ENCODE measurements at regions not wholly inside any gene's neighbourhood (a gene's known extent, or its start where the extent isn't known, plus 50 kb on each side); places are given as distances from the start of the nearest gene placed in this dataset.
"Not testable (repeated sequence)": the region's sequence is repeated elsewhere in the genome, so short reads cannot be mapped to it uniquely, and the experiment has no call there.

- no peak overlapping the region for H3K4me3 ChIP-seq (ENCODE audit: low read depth, low read length)
- no peak for TF ChIP-seq CTCF (IDR thresholded peaks at IDR 0.05; ENCODE audit: insufficient read depth, low read length, missing control alignments)
- ChIA-PET POLR2A (no interaction called here), CTCF (interaction anchor here (1.0 kb wide), 1 partner anchor 807 kb away, joined by 3 read pairs; no protein-coding TSS in a partner anchor)
- DNase-seq (ENCODE audit: low read depth, low spot score): no peak
These were observed 562.4 kb upstream of the USP24 start for GRCh38 chr1:55777545-55777944.

DNA sequence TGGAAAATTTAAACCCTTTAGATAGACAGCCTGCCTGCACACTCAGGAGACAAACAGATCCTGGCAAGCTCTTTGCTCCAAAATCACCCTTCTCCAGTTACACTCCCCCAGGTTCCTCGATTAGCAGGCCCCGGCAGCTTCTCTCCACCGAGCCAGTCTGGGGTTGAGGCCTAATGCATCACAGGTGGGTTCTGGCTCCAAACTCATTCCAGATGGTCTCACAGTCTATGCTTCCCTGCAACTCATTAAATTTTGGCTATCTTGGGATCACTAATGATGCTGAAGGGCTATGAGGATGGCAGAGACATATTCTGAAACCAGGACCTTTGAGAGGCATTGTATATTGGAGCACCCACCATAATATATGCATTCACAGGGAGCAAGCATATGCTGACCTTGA, 559.8 kb upstream of the USP24 start:
- H3K4me3 ChIP-seq (ENCODE audit: low read depth, low read length): no peak overlapping the region
- no peak for TF ChIP-seq CTCF (IDR thresholded peaks at IDR 0.05; ENCODE audit: insufficient read depth, low read length, missing control alignments)
- POLR2A ChIA-PET: no interaction called here
- no peak for DNase-seq (ENCODE audit: low read depth, low spot score)
- CTCF ChIA-PET: interaction anchor here (1.0 to 1.7 kb wide), 2 partner anchors 10 to 51 kb away, joined by 3 to 5 read pairs; no protein-coding TSS in a partner anchor

- TF ChIP-seq CTCF (IDR thresholded peaks at IDR 0.05; ENCODE audit: insufficient read depth, low read length, missing control alignments): no peak
- no peak overlapping the region for H3K4me3 ChIP-seq (ENCODE audit: low read depth, low read length)
- ChIA-PET CTCF (interaction anchor here (1.0 to 1.7 kb wide), 2 partner anchors 10 to 51 kb away, joined by 3 to 5 read pairs; no protein-coding TSS in a partner anchor), POLR2A (no interaction called here)
- no peak for DNase-seq (ENCODE audit: low read depth, low spot score)
These were observed 559.3 kb upstream of the USP24 start for GRCh38 chr1:55774446-55774845.

- DNase-seq (ENCODE audit: low read depth, low spot score): no peak
- no peak for TF ChIP-seq CTCF (IDR thresholded peaks at IDR 0.05; ENCODE audit: insufficient read depth, low read length, missing control alignments)
- no peak overlapping the region for H3K4me3 ChIP-seq (ENCODE audit: low read depth, low read length)
- ChIA-PET CTCF (no interaction called here), POLR2A (no interaction called here)
These were observed 558.2 kb upstream of the USP24 start for GRCh38 chr1:55773211-55773940.

- ChIA-PET POLR2A (no interaction called here), CTCF (interaction anchor here (0.6 kb wide), 1 partner anchor 14 kb away, joined by 3 read pairs; no protein-coding TSS in a partner anchor)
- no peak overlapping the region for H3K4me3 ChIP-seq (ENCODE audit: low read depth, low read length)
- no peak for TF ChIP-seq CTCF (IDR thresholded peaks at IDR 0.05; ENCODE audit: insufficient read depth, low read length, missing control alignments)
- DNase-seq (ENCODE audit: low read depth, low spot score): no peak
These were observed 553.3 kb upstream of the USP24 start for GRCh38 chr1:55768327-55768952.

GRCh38 chr1:55767171-55767570, 552.0 kb upstream of the USP24 start:
- ChIA-PET POLR2A (no interaction called here), CTCF (interaction anchor here (1.0 kb wide), 1 partner anchor 12 kb away, joined by 4 read pairs; no protein-coding TSS in a partner anchor)
- H3K4me3 ChIP-seq (ENCODE audit: low read depth, low read length): no peak overlapping the region
- no peak for TF ChIP-seq CTCF (IDR thresholded peaks at IDR 0.05; ENCODE audit: insufficient read depth, low read length, missing control alignments)
- DNase-seq (ENCODE audit: low read depth, low spot score): no peak

DNA sequence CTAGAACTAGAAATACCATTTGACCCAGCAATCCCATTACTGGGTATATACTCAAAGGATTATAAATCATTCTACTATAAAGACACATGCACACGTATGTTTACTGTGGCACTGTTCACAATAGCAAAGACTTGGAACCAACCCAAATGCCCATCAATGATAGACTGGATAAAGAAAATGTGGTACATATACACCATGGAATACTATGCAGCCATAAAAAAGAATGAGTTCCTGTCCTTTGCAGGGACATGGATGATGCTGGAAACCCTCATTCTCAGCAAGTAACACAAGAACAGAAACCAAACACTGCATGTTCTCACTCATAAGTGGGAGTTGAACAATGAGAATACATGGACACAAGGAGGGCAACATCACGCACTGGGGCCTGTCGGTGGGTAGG, 550.3 kb upstream of the USP24 start:
- POLR2A ChIA-PET: interaction anchor here (0.8 kb wide), 1 partner anchor 47 kb away, joined by 3 read pairs; no protein-coding TSS in a partner anchor
- CTCF ChIA-PET: interaction anchor here (1.4 to 1.7 kb wide), 2 partner anchors 9 to 14 kb away, joined by 4 to 5 read pairs; no protein-coding TSS in a partner anchor
- not testable (repeated sequence) for H3K4me3 ChIP-seq (ENCODE audit: low read depth, low read length); DNase-seq (ENCODE audit: low read depth, low spot score)

Data from AG04449 (cell line).